T-helper 9 cell (primary cell): ENCODE measurements at regions not wholly inside any gene's neighbourhood (a gene's known extent, or its start where the extent isn't known, plus 50 kb on each side); places are given as distances from the start of the nearest gene placed in this dataset.

ENCODE experiments used
- DNase-seq: peaks from one replicate; pipeline ENCODE4 v3.0.0-alpha.2; 2020

- no peak for DNase-seq
These were observed 50.0 kb upstream of the TRPM1 start for GRCh38 chr15:31151301-31152233.

DNA sequence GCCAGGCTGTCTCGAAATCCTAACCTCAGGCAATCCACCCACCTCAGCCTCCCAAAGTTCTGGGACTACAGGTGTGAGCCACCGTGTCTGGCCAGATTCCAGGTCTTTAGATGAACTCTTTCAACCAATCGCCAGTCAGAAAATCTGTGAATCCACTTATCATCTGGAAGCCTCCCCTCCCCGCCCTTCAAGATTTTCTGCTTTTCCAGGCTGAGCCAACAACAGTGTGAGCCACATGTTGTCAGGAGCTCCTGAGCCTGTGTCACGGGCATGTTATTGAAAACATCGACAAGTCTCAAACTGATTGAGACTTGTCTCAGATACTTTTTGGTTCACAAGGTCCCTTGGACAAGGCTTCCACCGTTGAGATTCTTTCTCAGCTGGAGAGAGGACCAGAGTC, 52.0 kb upstream of the TRPM1 start:
- DNase-seq = no peak

- no peak for DNase-seq
These were observed 53.6 kb upstream of the TRPM1 start for GRCh38 chr15:31155151-31155550.

DNA sequence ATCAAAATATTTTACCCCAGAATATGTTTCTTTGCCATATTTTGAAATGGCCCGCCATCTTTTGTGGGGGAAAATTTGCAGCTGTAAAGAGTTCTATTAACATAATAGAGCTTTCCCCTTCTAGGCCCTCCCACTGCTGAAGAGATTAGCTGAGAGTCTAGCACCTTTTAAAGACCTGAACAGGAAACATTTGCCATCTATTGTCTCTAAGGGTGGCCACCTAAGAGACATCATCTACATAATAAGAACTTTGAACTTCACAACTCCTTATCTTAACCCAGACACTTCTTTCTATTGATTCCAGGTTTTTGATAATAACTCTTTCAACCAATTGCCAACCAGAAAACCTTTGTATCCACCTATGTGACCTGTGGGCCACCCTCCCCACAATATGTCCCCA, 54.7 kb upstream of the TRPM1 start:
- DNase-seq = no peak

DNA sequence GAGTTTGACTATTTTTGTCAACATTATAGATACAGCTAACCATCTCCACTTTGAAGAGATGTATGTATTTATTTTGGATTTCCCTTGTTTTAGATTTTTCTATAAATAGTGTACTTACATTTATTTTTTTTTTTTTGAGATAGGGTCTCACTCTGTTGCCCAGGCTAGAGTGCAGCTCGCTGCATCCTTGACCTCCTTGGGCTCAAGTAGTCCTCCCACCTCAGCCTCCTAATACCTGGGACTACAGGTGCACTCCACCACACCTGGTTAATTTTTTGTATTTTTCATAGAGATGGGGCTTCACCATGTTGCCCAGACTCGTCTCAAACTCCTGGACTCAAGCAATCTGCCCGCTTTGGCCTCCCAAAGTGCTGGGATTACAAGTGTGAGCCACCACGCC, 55.3 kb upstream of the TRPM1 start:
- DNase-seq = no peak

- no peak for DNase-seq
These were observed 56.1 kb upstream of the TRPM1 start for GRCh38 chr15:31157644-31158069.

- DNase-seq = no peak
These were observed 57.5 kb upstream of the TRPM1 start for GRCh38 chr15:31158858-31159569.

DNA sequence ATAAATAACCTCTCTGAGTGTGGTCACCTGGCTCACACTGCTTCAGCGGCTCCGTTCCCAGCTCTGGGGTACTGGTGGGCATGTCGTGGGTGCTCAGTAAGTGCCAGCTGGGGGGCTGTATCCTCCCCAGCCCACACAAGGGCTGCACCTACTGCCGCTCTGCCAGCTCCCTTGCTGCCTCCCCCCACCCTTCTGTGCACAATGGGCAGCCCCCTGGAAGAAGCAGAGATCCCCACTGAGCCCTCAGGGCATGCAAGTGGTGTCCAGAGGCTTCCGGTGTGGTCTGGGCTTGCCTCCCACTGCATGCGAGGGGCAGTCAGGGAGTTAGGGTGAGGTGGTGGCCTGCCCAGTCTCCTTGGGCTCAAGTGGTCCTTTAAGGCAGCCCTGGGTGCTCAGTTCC, 58.3 kb upstream of the TRPM1 start:
- DNase-seq = no peak

DNA sequence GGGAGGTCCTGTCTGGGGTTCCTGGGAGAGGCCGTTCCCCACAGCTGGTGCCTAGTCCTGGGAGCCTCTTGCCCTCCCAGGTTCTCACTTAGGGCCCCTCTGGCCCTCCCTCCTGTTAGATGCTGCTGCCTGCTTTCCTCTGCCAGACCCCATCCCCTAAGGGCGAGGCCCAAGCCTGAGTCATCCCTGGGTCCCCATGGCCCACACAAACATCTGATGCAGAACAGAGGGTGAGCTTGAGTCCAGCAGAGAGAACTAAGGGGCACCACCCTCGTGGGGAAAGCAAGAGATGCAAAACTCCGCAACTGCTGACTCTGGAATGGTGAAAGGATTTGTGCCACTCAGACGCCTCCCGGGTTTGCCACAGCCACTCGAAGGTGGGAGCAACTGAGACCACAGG, 58.8 kb upstream of the TRPM1 start:
- no peak for DNase-seq

DNA sequence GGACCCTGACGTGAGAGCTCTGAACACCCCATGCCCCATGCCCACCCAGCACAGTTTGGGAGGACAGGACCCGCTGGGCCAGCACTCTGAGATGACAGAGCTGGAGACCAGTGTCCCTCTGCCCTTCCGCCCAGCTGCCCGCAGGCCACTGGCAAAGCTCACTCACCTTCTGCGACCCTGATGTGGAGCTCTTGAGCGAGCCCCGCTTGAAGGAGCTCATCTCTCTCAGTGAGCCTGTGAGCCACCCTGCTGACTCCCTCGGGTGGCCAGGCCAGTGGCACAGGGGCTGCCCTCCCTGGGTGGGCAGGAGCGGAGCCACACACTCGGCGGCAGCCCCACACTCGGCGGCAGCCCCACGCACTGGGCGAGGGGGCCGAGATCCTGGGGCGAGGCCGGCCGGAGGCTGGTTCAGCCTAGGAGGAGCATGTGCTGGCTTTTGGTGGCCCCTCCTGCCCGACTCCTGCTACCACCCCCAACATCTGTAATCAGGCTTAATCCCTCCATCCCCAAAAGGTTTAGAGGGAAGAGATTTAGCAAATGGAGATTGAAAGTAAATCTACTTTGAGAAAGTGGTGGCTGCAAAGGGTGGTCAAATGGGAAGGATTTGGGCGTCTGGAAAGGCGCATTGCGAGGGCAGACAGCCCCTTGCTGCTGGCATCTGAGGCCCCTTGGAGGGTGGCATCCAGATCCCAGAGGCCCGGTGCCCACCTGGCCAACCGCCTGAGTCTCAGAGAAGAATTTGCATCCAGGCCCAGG, 59.4 kb upstream of the TRPM1 start:
- no peak for DNase-seq

DNA sequence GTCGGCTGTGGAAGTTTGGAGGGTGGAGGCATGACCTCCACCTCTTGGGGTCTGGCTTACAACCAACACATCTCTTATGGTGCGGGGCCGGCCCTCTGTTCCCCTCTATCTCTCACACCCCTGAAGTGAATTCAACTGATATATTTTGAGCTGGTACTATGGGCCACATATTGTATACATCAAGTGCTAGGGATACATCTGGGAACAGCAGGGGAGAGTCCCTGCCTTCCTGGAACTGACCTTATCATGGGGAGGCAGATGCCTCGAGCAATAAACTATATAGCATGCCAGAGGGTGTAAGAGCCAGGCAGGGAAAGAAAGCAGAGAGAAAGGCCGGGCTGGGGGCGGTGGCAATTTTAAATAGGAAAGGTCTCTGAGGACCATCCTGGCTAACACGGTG, 60.4 kb upstream of the TRPM1 start:
- DNase-seq = no peak

- no peak for DNase-seq
These were observed 61.4 kb upstream of the TRPM1 start for GRCh38 chr15:31162721-31163510.

DNA sequence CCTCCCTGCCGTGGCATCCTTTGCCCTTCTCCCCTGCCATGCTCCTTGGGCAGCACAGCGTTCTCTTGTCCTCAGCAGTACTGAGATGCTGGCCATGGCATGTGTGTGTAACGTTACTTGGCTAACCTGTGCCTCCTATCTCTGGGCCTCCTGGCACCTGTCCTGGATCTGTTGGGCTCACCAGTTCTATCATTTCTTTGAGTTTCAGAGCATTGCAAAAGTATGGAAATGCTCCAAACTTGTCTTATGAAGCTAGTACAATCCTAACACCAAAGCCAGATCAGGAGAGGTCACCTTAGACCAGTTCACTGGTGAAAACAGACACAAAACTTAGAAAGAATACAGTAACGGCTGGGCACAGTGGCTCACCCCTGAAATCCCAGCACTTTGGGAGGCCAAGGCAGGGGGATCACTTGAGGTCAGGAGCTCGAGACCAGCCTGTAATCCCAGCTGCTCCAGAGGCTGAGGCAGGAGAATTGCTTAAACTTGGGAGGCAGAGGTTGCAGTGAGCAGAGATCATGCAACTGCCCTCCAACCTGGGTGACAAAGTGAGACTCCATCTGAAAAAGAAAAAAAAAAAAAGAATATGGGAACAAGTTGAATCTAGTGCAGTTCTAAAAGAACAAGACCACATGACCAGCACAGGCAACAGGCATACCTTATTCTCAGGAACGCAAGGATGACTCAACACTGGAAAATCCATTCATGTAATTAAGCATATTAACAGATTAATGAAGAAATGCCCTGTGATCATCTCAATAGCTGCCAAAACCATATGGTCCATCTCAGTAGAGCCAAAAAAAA, 62.4 kb upstream of the TRPM1 start:
- no peak for DNase-seq

DNA sequence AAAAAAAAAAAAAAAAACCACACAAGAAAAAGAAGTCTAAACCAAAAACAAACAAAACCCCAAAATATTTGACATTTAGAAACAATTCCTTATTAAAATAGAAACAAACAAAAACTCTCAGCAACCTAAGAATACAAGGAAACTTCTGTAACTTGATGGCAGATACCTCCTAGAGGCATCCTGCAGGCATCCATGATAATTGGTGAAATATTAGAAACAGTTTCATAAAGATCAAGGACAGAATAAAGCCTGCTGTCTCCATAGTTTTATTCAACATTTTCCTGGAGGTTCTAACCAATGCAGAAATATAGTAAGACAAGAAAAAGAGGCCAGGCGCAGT, 63.0 kb upstream of the TRPM1 start:
- DNase-seq = no peak

- no peak for DNase-seq
These were observed 68.0 kb upstream of the TRPM1 start for GRCh38 chr15:31169558-31169957.

DNA sequence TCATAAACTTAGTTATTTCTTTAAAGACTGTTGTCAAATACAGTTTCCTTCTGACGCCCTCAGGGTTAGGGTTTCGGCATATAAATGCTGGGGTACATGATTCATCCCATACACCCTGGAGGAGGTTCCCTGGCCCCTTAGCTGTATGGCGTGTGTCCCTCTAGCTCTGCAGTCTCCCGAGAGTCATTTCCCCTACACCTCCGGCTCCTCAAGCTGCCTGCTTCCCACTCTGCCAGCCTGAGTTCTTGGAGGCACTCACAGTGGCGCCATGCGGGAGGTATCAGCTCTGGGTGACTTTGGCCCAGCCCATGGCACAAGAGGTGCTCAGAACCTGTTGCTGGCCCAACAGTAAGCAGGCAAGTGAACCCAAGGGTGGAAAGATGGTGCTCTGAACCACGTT, 70.2 kb upstream of the TRPM1 start:
- DNase-seq = no peak

- DNase-seq = no peak
These were observed 71.1 kb upstream of the TRPM1 start for GRCh38 chr15:31172606-31173005.

DNA sequence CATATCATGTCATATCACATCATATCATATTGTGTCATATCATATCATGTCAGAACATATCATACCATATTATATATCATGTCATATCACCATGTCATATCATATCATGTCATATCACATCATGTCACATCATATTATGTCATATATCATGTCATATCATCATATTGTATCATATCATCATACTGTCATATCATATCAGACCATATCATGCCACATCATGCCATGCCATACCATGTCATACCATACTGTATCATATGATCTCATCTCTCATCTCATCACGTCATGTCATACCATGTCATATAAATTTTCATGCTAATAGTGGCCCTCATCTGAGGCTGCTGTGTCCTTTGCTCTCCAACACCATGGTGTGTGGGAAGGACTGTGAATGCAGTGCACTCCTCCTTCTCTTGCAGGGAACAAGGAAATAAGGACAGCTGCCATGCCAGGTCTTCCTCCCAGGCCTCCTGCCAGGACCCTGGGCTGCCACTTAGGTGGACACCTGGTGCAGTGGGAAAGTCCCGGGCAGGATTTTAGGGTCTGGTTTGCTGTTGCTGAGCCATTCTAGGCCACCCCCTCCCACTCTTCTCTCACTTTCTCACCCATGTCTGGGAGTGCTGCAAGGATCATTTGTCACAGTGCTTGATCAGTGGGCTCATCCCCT, 72.4 kb upstream of the TRPM1 start:
- no peak for DNase-seq

DNA sequence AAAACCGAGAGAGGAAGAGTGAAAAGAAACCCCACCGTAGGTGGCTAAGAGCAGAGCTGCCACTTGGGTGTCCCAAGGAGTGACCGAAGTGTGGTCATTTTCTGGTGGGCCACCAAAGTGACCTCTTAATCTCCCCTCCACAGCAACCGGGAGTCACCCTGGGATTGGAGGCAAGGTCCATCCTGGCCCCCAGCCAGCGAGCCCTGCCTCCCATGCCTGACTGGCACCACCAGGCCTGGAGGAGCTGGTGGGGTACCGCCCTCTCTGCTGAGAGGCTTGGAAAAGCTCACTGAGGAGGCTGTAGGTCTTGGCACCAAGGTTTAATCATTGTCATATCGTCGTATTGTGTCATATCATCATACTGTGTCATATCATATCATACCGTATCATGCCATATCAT, 74.0 kb upstream of the TRPM1 start:
- no peak for DNase-seq

DNA sequence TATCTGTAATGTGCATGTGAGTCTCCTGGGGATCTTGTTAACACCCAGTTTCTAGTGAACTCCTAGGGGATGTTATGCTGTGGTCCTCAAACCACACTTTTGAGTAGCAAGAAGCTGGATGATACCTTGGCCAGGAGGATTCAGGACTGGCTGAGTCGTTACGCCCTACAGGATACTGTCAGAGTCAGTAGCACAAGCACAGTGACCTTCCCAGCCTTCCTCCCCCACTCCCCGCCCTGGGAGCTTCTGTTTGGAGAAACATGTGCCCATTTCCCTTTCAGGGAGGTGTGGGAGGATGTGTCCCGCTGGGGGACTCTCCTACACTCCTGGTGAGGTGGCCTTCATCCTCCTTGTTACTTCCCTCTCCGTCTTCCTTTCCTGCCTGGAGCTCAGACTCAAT, 76.4 kb upstream of the TRPM1 start:
- DNase-seq = no peak

GRCh38 chr15:31178705-31179104, 77.2 kb upstream of the TRPM1 start:
- DNase-seq = no peak
